GM10248 (cell line): ENCODE measurements at regions not wholly inside any gene's neighbourhood (a gene's known extent, or its start where the extent isn't known, plus 50 kb on each side); places are given as distances from the start of the nearest gene placed in this dataset.

Experiments used
- CTCF ChIA-PET: fragments of 300-600 bp; sonication (Branson Sonifier 250); formaldehyde crosslinking; extraction: SDS; loops from one replicate; lab custom pipeline; 2021; ENCODE audit warnings: antibody characterized with exemption; lab: Yijun Ruan, JAX
- POLR2A ChIA-PET: fragments of 350-650 bp; sonication (Branson Sonifier 250); formaldehyde crosslinking; extraction: SDS; loops from one replicate; lab custom pipeline; 2020; ENCODE audit warnings: antibody characterized with exemption; lab: Yijun Ruan, JAX
- DNase-seq: peaks from one replicate; pipeline ENCODE4 v3.0.0; 2012; ENCODE audit errors: extremely low spot score
- CTCF ChIP-seq: IDR thresholded peaks from 2 replicates; pipeline ENCODE4 v1.5.1; 2012; ENCODE audit warnings: mild to moderate bottlenecking, low read depth; ENCODE audit errors: extremely low read depth, missing control alignments, control extremely low read depth

GRCh38 chr7:46565253-46566096, 644.4 kb upstream of the IGFBP3 start:
- ChIA-PET POLR2A (no interaction called here), CTCF (no interaction called here)
- no peak for DNase-seq
- no peak for TF ChIP-seq CTCF

GRCh38 chr7:46559194-46559832, 638.2 kb upstream of the IGFBP3 start:
- no peak for DNase-seq

GRCh38 chr7:46558482-46559193, 637.6 kb upstream of the IGFBP3 start:
- POLR2A ChIA-PET = no interaction called here
- CTCF ChIA-PET = interaction anchor here (0.8 to 1.1 kb wide), 2 partner anchors 9 to 13 kb away, joined by 3 read pairs; no protein-coding TSS in a partner anchor
- no peak for DNase-seq
- no peak for TF ChIP-seq CTCF

More at GRCh38 chr7:46559194-46559832, 638.2 kb upstream of the IGFBP3 start:
- POLR2A ChIA-PET = no interaction called here
- CTCF ChIA-PET = interaction anchor here (0.7 to 1.2 kb wide), 4 partner anchors 9 to 21 kb away, joined by 3 read pairs; no protein-coding TSS in a partner anchor
- no peak for TF ChIP-seq CTCF

GRCh38 chr7:46557781-46558180, 636.7 kb upstream of the IGFBP3 start:
- ChIA-PET POLR2A (no interaction called here), CTCF (no interaction called here)
- DNase-seq = no peak
- no peak for TF ChIP-seq CTCF

- DNase-seq = no peak
- POLR2A ChIA-PET = no interaction called here
These were observed 636.2 kb upstream of the IGFBP3 start for GRCh38 chr7:46557295-46557711.

More at GRCh38 chr7:46557295-46557711, 636.2 kb upstream of the IGFBP3 start:
- CTCF ChIA-PET = no interaction called here
- no peak for TF ChIP-seq CTCF
